Neural cell (in vitro differentiated cells): ENCODE measurements at regions not wholly inside any gene's neighbourhood (a gene's known extent, or its start where the extent isn't known, plus 50 kb on each side); places are given as distances from the start of the nearest gene placed in this dataset.

Experiments used
- H2AFZ ChIP-seq: fragments of 200-600, 300-800 bp; sonication (generic), shearing (Covaris generic); 2 replicates; pipeline ENCODE4 v1.6.0; 2014; ENCODE audit warnings: low read depth, mild to moderate bottlenecking, antibody characterized with exemption, low read length, moderate library complexity
- H3F3A ChIP-seq: fragments of 200-600 bp; shearing (Covaris generic); 2 replicates; pipeline ENCODE4 v1.6.1; 2016; ENCODE audit warnings: mild to moderate bottlenecking, moderate library complexity, mixed read lengths, antibody characterized with exemption, low read length; ENCODE audit not compliant: insufficient read depth, poor library complexity, severe bottlenecking
- H3K27ac ChIP-seq: fragments of 200-600, 300-800 bp; sonication (generic), shearing (Covaris generic); 2 replicates; pipeline ENCODE4 v1.5.1; 2014; ENCODE audit warnings: mild to moderate bottlenecking, low read length, moderate library complexity
- H3K27me3 ChIP-seq: fragments of 300-800, 200-600 bp; sonication (generic), shearing (Covaris generic); 2 replicates; pipeline ENCODE4 v1.6.0; 2014; ENCODE audit warnings: mild to moderate bottlenecking, low read depth, low read length, moderate library complexity; ENCODE audit not compliant: insufficient read depth
- H3K36me3 ChIP-seq: fragments of 300-800, 200-600 bp; sonication (generic), shearing (Covaris generic); 2 replicates; pipeline ENCODE4 v1.5.1; 2014; ENCODE audit warnings: mild to moderate bottlenecking, antibody characterized with exemption, low read length, moderate library complexity; ENCODE audit not compliant: insufficient read depth
- H3K4me2 ChIP-seq: fragments of 300-800, 200-600 bp; sonication (generic), shearing (Covaris generic); 2 replicates; pipeline ENCODE4 v1.6.0; 2014; ENCODE audit warnings: mild to moderate bottlenecking, low read length
- H3K4me3 ChIP-seq: fragments of 300-800, 200-600 bp; sonication (generic), shearing (Covaris generic); 2 replicates; pipeline ENCODE4 v1.5.1; 2014; ENCODE audit warnings: mild to moderate bottlenecking, low read length, moderate library complexity
- H3K79me2 ChIP-seq: fragments of 200-600 bp; shearing (Covaris generic); replicated peaks from 2 replicates; pipeline ENCODE4 v1.6.0; 2014; ENCODE audit warnings: mild to moderate bottlenecking, low read length, moderate library complexity; ENCODE audit not compliant: insufficient read depth
- H3K9ac ChIP-seq: fragments of 300-800, 200-600 bp; sonication (generic), shearing (Covaris generic); 2 replicates; pipeline ENCODE4 v1.6.1; 2016; ENCODE audit warnings: mild to moderate bottlenecking, low read length, mixed read lengths
- H3K9me2 ChIP-seq: fragments of 200-600 bp; shearing (Covaris generic); 2 replicates; pipeline ENCODE4 v1.6.1; 2016; ENCODE audit warnings: mild to moderate bottlenecking, low read length, mixed read lengths; ENCODE audit not compliant: insufficient read depth
- H3K9me3 ChIP-seq: fragments of 200-600, 300-800 bp; sonication (generic), shearing (Covaris generic); 2 replicates; pipeline ENCODE4 v1.6.1; 2016; ENCODE audit warnings: mild to moderate bottlenecking, mixed run types, low read length, moderate library complexity, mixed read lengths
- H4K20me1 ChIP-seq: fragments of 200-600 bp; shearing (Covaris generic); 2 replicates; pipeline ENCODE4 v1.6.1; 2016; ENCODE audit warnings: mild to moderate bottlenecking, mixed run types; ENCODE audit not compliant: insufficient read depth
- EP300 ChIP-seq: fragments of 450-650 bp; conservative IDR thresholded peaks from 2 replicates; pipeline ENCODE4 v1.6.1; 2014; ENCODE audit warnings: antibody characterized with exemption, mild to moderate bottlenecking, moderate library complexity; ENCODE audit not compliant: poor library complexity, severe bottlenecking
- EZH2 ChIP-seq: fragments of 200-600, 300-800 bp; shearing (Covaris generic), sonication (generic); IDR thresholded peaks from 2 replicates; pipeline ENCODE4 v1.6.1; 2014; ENCODE audit warnings: antibody characterized with exemption, low read length, borderline replicate concordance, mild to moderate bottlenecking; ENCODE audit not compliant: insufficient read depth, poor library complexity, severe bottlenecking
- MXI1 ChIP-seq: fragments of 450-650 bp; conservative IDR thresholded peaks from 2 replicates; pipeline ENCODE4 v1.6.1; 2014; ENCODE audit warnings: antibody characterized with exemption, mild to moderate bottlenecking; ENCODE audit not compliant: poor library complexity, severe bottlenecking
- POLR2AphosphoS5 ChIP-seq: IDR thresholded peaks from 2 replicates; pipeline ENCODE4 v1.6.1; 2012
- RAD21 ChIP-seq: fragments of 450-650 bp; conservative IDR thresholded peaks from 2 replicates; pipeline ENCODE4 v1.6.1; 2014; ENCODE audit warnings: antibody characterized with exemption, mild to moderate bottlenecking, moderate library complexity
- SMC3 ChIP-seq: fragments of 450-650 bp; conservative IDR thresholded peaks from 2 replicates; pipeline ENCODE4 v1.6.1; 2014; ENCODE audit warnings: antibody characterized with exemption, mild to moderate bottlenecking, moderate library complexity; ENCODE audit not compliant: poor library complexity
- TAF1 ChIP-seq: IDR thresholded peaks from 2 replicates; pipeline ENCODE4 v1.6.1; 2012; ENCODE audit warnings: low read depth
- TF ChIP-seq, protein P1 (sequence below): IDR thresholded peaks from 2 replicates; pipeline ENCODE4 v1.6.1; 2012; ENCODE audit warnings: borderline replicate concordance
- TF ChIP-seq, protein P2 (sequence below): fragments of 450-650 bp; IDR thresholded peaks from 2 replicates; pipeline ENCODE4 v1.5.1; 2014; ENCODE audit warnings: antibody characterized with exemption, mild to moderate bottlenecking, moderate library complexity; ENCODE audit not compliant: poor library complexity, severe bottlenecking

DNA sequence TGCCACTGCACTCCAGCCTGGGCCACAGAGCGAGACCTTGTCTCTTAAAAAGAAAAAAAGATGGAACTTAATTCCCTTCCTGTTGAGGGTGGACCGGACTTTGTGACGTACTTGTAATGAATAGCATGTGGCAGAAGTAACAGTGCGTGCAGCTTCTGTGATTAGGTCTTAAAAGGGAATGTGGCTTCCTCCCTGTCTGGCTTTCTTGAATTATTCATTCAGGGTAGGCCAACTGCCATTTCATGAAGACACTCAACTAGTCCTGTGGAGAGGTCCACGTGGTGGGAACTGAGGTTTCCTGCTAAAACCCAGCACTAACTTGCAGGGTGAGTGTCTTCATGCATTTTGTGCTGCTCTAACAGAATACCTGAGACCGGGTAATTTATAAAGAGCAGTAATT is 98.9 kb upstream of the PIAS1 start:
- H3K79me2 ChIP-seq: no peaks in the 10 kb centered on the region
- no peaks in the 10 kb centered on the region for H3K27me3 ChIP-seq
- no peak overlapping the region for H3K4me2 ChIP-seq
- no peaks in the 10 kb centered on the region for H3K36me3 ChIP-seq
- no peaks in the 10 kb centered on the region for H3F3A ChIP-seq
- no peak overlapping the region for H3K9ac ChIP-seq
- no peak overlapping the region for H3K4me3 ChIP-seq
- no peak for TF ChIP-seq TAF1
- TF ChIP-seq EP300: no peak
- no peak for TF ChIP-seq MXI1
- TF ChIP-seq, protein P1, sequence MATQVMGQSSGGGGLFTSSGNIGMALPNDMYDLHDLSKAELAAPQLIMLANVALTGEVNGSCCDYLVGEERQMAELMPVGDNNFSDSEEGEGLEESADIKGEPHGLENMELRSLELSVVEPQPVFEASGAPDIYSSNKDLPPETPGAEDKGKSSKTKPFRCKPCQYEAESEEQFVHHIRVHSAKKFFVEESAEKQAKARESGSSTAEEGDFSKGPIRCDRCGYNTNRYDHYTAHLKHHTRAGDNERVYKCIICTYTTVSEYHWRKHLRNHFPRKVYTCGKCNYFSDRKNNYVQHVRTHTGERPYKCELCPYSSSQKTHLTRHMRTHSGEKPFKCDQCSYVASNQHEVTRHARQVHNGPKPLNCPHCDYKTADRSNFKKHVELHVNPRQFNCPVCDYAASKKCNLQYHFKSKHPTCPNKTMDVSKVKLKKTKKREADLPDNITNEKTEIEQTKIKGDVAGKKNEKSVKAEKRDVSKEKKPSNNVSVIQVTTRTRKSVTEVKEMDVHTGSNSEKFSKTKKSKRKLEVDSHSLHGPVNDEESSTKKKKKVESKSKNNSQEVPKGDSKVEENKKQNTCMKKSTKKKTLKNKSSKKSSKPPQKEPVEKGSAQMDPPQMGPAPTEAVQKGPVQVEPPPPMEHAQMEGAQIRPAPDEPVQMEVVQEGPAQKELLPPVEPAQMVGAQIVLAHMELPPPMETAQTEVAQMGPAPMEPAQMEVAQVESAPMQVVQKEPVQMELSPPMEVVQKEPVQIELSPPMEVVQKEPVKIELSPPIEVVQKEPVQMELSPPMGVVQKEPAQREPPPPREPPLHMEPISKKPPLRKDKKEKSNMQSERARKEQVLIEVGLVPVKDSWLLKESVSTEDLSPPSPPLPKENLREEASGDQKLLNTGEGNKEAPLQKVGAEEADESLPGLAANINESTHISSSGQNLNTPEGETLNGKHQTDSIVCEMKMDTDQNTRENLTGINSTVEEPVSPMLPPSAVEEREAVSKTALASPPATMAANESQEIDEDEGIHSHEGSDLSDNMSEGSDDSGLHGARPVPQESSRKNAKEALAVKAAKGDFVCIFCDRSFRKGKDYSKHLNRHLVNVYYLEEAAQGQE: no peak
- no peak for TF ChIP-seq EZH2
- TF ChIP-seq SMC3: no peak
- TF ChIP-seq, protein P2, sequence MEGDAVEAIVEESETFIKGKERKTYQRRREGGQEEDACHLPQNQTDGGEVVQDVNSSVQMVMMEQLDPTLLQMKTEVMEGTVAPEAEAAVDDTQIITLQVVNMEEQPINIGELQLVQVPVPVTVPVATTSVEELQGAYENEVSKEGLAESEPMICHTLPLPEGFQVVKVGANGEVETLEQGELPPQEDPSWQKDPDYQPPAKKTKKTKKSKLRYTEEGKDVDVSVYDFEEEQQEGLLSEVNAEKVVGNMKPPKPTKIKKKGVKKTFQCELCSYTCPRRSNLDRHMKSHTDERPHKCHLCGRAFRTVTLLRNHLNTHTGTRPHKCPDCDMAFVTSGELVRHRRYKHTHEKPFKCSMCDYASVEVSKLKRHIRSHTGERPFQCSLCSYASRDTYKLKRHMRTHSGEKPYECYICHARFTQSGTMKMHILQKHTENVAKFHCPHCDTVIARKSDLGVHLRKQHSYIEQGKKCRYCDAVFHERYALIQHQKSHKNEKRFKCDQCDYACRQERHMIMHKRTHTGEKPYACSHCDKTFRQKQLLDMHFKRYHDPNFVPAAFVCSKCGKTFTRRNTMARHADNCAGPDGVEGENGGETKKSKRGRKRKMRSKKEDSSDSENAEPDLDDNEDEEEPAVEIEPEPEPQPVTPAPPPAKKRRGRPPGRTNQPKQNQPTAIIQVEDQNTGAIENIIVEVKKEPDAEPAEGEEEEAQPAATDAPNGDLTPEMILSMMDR: no peak
- TF ChIP-seq POLR2AphosphoS5: no peak
- H3K9me2 ChIP-seq: no peaks in the 10 kb centered on the region
- H4K20me1 ChIP-seq: no peaks in the 10 kb centered on the region
- H2AFZ ChIP-seq: no peak overlapping the region
- no peaks in the 10 kb centered on the region for H3K9me3 ChIP-seq
- no peak overlapping the region for H3K27ac ChIP-seq

DNA sequence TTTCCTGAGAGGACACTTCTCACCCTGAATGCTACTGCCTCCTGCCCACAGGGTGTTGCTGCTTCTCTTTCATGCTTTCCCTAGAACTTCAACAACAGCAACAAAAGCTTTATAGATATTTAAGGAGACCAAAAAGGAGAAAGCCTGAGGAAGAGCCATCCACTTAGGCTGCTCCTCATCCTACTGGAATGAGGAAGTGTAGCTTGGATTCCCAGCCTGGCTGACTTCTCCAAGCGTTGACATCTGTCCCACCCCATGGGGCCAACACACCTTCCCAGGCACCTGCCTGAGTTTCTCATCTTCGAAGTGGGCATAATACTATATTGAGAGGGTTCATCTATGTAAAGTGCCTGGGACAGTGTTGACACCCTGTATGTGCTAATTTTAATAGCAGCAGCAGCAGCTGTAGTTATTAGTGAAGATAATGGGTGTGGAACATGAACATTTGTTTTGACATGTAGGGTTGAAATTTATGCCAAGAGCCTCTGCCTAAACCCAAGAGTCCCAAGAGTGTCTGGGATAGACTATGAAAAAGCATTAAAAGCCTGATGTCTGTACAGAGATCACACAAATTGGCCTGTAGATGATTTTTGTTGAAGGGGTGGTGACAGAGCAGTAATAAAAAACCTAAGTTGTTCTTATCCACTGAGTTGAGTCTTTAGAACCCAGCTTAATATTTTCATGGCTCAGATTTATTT is 96.5 kb upstream of the PIAS1 start:
- no peaks in the 10 kb centered on the region for H3K79me2 ChIP-seq
- no peak for TF ChIP-seq RAD21
- TF ChIP-seq EP300: no peak
- TF ChIP-seq MXI1: no peak
- TF ChIP-seq, protein P1: no peak
- no peak for TF ChIP-seq SMC3
- TF ChIP-seq TAF1: no peak
- no peak for TF ChIP-seq POLR2AphosphoS5
- H3K4me2 ChIP-seq: no peak overlapping the region
- H3F3A ChIP-seq: no peaks in the 10 kb centered on the region
- no peak overlapping the region for H3K27ac ChIP-seq
- no peaks in the 10 kb centered on the region for H3K36me3 ChIP-seq
- no peaks in the 10 kb centered on the region for H3K27me3 ChIP-seq
- no peak overlapping the region for H3K9ac ChIP-seq
- no peak overlapping the region for H3K4me3 ChIP-seq
- no peak overlapping the region for H2AFZ ChIP-seq
- no peaks in the 10 kb centered on the region for H4K20me1 ChIP-seq
- H3K9me3 ChIP-seq: no peaks in the 10 kb centered on the region
- H3K9me2 ChIP-seq: no peaks in the 10 kb centered on the region
